Mesendoderm (in vitro differentiated cells): ENCODE measurements at regions not wholly inside any gene's neighbourhood (a gene's known extent, or its start where the extent isn't known, plus 50 kb on each side); places are given as distances from the start of the nearest gene placed in this dataset.

ENCODE experiments used
- DNase-seq: peaks from one replicate; pipeline ENCODE4 v3.0.0; 2013
- H2AK5ac ChIP-seq: 2 replicates; pipeline ENCODE4 v1.6.1; 2013; ENCODE audit warnings: low read length, inconsistent platforms
- H2BK120ac ChIP-seq: 2 replicates; pipeline ENCODE4 v1.6.1; 2013; ENCODE audit warnings: low read depth, mild to moderate bottlenecking, low read length, moderate library complexity, mixed read lengths
- H2BK15ac ChIP-seq: replicated peaks from 2 replicates; pipeline ENCODE4 v1.6.1; 2013; ENCODE audit warnings: low read depth, mild to moderate bottlenecking, moderate library complexity
- H2BK5ac ChIP-seq: 2 replicates; pipeline ENCODE4 v1.6.1; 2013; ENCODE audit warnings: low read length, inconsistent platforms
- H3K18ac ChIP-seq: 2 replicates; pipeline ENCODE4 v1.6.1; 2013; ENCODE audit warnings: mild to moderate bottlenecking, low read length, mixed read lengths
- H3K23ac ChIP-seq: one replicate; pipeline ENCODE4 v1.6.1; 2013; ENCODE audit warnings: low read length
- H3K27ac ChIP-seq: 2 replicates; pipeline ENCODE4 v1.5.1; 2013; ENCODE audit warnings: low read depth, mild to moderate bottlenecking, inconsistent platforms, low read length, moderate library complexity
- H3K27me3 ChIP-seq: 2 replicates; pipeline ENCODE4 v1.6.1; 2013; ENCODE audit warnings: low read length, control low read depth, mild to moderate bottlenecking, inconsistent platforms; ENCODE audit not compliant: insufficient read depth, poor library complexity
- H3K36me3 ChIP-seq: 2 replicates; pipeline ENCODE4 v1.6.1; 2013; ENCODE audit warnings: low read length, inconsistent platforms; ENCODE audit not compliant: control insufficient read depth, insufficient read depth
- H3K4ac ChIP-seq: one replicate; pipeline ENCODE4 v1.6.1; 2013; ENCODE audit warnings: low read depth, mild to moderate bottlenecking, low read length, moderate library complexity
- H3K4me1 ChIP-seq: 2 replicates; pipeline ENCODE4 v1.6.1; 2013; ENCODE audit warnings: low read depth, low read length, inconsistent platforms; ENCODE audit not compliant: control insufficient read depth
- H3K4me2 ChIP-seq: 2 replicates; pipeline ENCODE4 v1.6.1; 2013; ENCODE audit warnings: low read length
- H3K4me3 ChIP-seq: 2 replicates; pipeline ENCODE4 v1.5.1; 2013; ENCODE audit warnings: mild to moderate bottlenecking, low read length
- H3K56ac ChIP-seq: one replicate; pipeline ENCODE4 v1.6.1; 2013; ENCODE audit warnings: low read length
- H3K79me1 ChIP-seq: 2 replicates; pipeline ENCODE4 v1.6.1; 2013; ENCODE audit warnings: low read length, inconsistent platforms
- H3K79me2 ChIP-seq: 2 replicates; pipeline ENCODE4 v1.6.1; 2013; ENCODE audit warnings: mild to moderate bottlenecking, low read length; ENCODE audit not compliant: control insufficient read depth, insufficient read depth
- H3K9ac ChIP-seq: 2 replicates; pipeline ENCODE4 v1.6.1; 2013; ENCODE audit warnings: low read length, inconsistent platforms
- H4K5ac ChIP-seq: one replicate; pipeline ENCODE4 v1.6.1; 2013; ENCODE audit warnings: low read length
- H4K8ac ChIP-seq: one replicate; pipeline ENCODE4 v1.6.1; 2013; ENCODE audit warnings: low read depth, mild to moderate bottlenecking, control low read depth, low read length, moderate library complexity
- WGBS: extraction: QIAGEN DNeasy Blood & Tissue Kit; methylation state at CpG from one replicate; pipeline ENCODE4 v1.1.7; 2013; ENCODE audit warnings: low lambda C conversion rate, missing lambda C conversion rate; ENCODE audit not compliant: insufficient coverage; ENCODE audit errors: extremely low coverage; 5-methylcytosine and 5-hydroxymethylcytosine counted together

- no peaks in the 10 kb centered on the region for H3K79me2 ChIP-seq
- H3K79me1 ChIP-seq: no peaks in the 10 kb centered on the region
- H4K5ac ChIP-seq: no peak overlapping the region
- H3K4ac ChIP-seq: no peak overlapping the region
- H4K8ac ChIP-seq: no peak overlapping the region
- H2AK5ac ChIP-seq: no peak overlapping the region
- H3K56ac ChIP-seq: no peak overlapping the region
- no peak overlapping the region for H2BK15ac ChIP-seq
- no peak overlapping the region for H3K27ac ChIP-seq
- H3K9ac ChIP-seq: no peak overlapping the region
- H3K27me3 ChIP-seq: no peaks in the 10 kb centered on the region
- no peak overlapping the region for H3K18ac ChIP-seq
- no peak overlapping the region for H2BK120ac ChIP-seq
- no peak overlapping the region for H3K23ac ChIP-seq
- no peak overlapping the region for H3K4me2 ChIP-seq
- H3K4me3 ChIP-seq: no peak overlapping the region
- WGBS: no CpG with 5 or more reads among the region's 8 CpGs
- no peaks in the 10 kb centered on the region for H3K4me1 ChIP-seq
- no peak overlapping the region for H2BK5ac ChIP-seq
- no peaks in the 10 kb centered on the region for H3K36me3 ChIP-seq
- no peak for DNase-seq
Observed at GRCh38 chr15:97881346-97881965, 79.0 kb upstream of the ARRDC4 start.

GRCh38 chr15:97884513-97885131, 75.9 kb upstream of the ARRDC4 start:
- no peak for DNase-seq
- Histone ChIP-seq H3K23ac (no peak overlapping the region), H3K9ac (no peak overlapping the region), H3K18ac (no peak overlapping the region), H3K79me2 (no peaks in the 10 kb centered on the region), H3K4me2 (no peak overlapping the region), H3K4me3 (no peak overlapping the region), H3K27ac (no peak overlapping the region), H3K4ac (no peak overlapping the region), H2BK120ac (no peak overlapping the region), H3K56ac (no peak overlapping the region), H4K8ac (no peak overlapping the region), H3K36me3 (no peaks in the 10 kb centered on the region), H2AK5ac (no peak overlapping the region), H3K79me1 (no peaks in the 10 kb centered on the region), H3K4me1 (no peaks in the 10 kb centered on the region), H2BK5ac (no peak overlapping the region), H4K5ac (no peak overlapping the region), H3K27me3 (no peaks in the 10 kb centered on the region), H2BK15ac (no peak overlapping the region)
- WGBS: no CpG with 5 or more reads among the region's 3 CpGs

GRCh38 chr15:97890307-97890706, 70.2 kb upstream of the ARRDC4 start:
- Histone ChIP-seq H3K79me2 (no peaks in the 10 kb centered on the region), H3K4me3 (no peak overlapping the region), H4K5ac (no peak overlapping the region), H3K9ac (no peak overlapping the region), H3K4ac (no peak overlapping the region), H3K56ac (no peak overlapping the region), H3K36me3 (no peaks in the 10 kb centered on the region), H3K18ac (no peak overlapping the region), H3K27ac (no peak overlapping the region), H2BK15ac (no peak overlapping the region), H3K27me3 (no peaks in the 10 kb centered on the region), H3K4me1 (no peaks in the 10 kb centered on the region), H3K79me1 (no peaks in the 10 kb centered on the region), H2BK5ac (no peak overlapping the region), H3K23ac (no peak overlapping the region), H3K4me2 (no peak overlapping the region), H4K8ac (no peak overlapping the region), H2AK5ac (no peak overlapping the region), H2BK120ac (no peak overlapping the region)
- WGBS: no CpG with 5 or more reads among the region's 1 CpG
- no peak for DNase-seq

GRCh38 chr15:97892167-97892938, 68.2 kb upstream of the ARRDC4 start:
- Histone ChIP-seq H3K79me2 (no peaks in the 10 kb centered on the region), H3K23ac (no peak overlapping the region), H2AK5ac (no peak overlapping the region), H4K5ac (no peak overlapping the region), H2BK5ac (no peak overlapping the region), H2BK120ac (no peak overlapping the region), H2BK15ac (no peak overlapping the region), H3K4me1 (no peaks in the 10 kb centered on the region), H3K27me3 (no peaks in the 10 kb centered on the region), H3K18ac (no peak overlapping the region), H3K56ac (no peak overlapping the region), H4K8ac (no peak overlapping the region), H3K9ac (no peak overlapping the region), H3K36me3 (no peaks in the 10 kb centered on the region), H3K4me2 (no peak overlapping the region), H3K4me3 (no peak overlapping the region), H3K27ac (no peak overlapping the region), H3K4ac (no peak overlapping the region), H3K79me1 (no peaks in the 10 kb centered on the region)
- DNase-seq: no peak
- WGBS: no CpG with 5 or more reads among the region's 13 CpGs

- Histone ChIP-seq H3K79me1 (no peaks in the 10 kb centered on the region), H3K4me3 (no peak overlapping the region), H3K23ac (no peak overlapping the region), H3K4ac (no peak overlapping the region), H3K4me1 (no peaks in the 10 kb centered on the region), H3K36me3 (no peaks in the 10 kb centered on the region), H2BK15ac (no peak overlapping the region), H2BK5ac (no peak overlapping the region), H3K4me2 (no peak overlapping the region), H4K8ac (no peak overlapping the region), H3K9ac (no peak overlapping the region), H2BK120ac (no peak overlapping the region), H2AK5ac (no peak overlapping the region), H4K5ac (no peak overlapping the region), H3K18ac (no peak overlapping the region), H3K56ac (no peak overlapping the region), H3K27ac (no peak overlapping the region), H3K79me2 (no peaks in the 10 kb centered on the region), H3K27me3 (no peaks in the 10 kb centered on the region)
- WGBS: no CpG with 5 or more reads among the region's 5 CpGs
- no peak for DNase-seq
Observed at GRCh38 chr15:97893967-97894366, 66.5 kb upstream of the ARRDC4 start.
